SH-SY5Y (cell line): ENCODE measurements at regions not wholly inside any gene's neighbourhood (a gene's known extent, or its start where the extent isn't known, plus 50 kb on each side); places are given as distances from the start of the nearest gene placed in this dataset.

Experiments used
- GATA2 ChIP-seq: IDR thresholded peaks from 2 replicates; pipeline ENCODE4 v1.6.1; 2011; ENCODE audit warnings: mild to moderate bottlenecking, low read depth, low read length
- GATA3 ChIP-seq: IDR thresholded peaks from 2 replicates; pipeline ENCODE4 v1.6.1; 2011; ENCODE audit warnings: low read depth, mild to moderate bottlenecking, low read length, moderate library complexity

GRCh38 chr15:96431786-96432185, 101.3 kb downstream of the NR2F2 start:
- TF ChIP-seq GATA3: no peak

GRCh38 chr15:96435022-96435421, 104.5 kb downstream of the NR2F2 start:
- TF ChIP-seq GATA3 (no peak), GATA2 (no peak)

GRCh38 chr15:96435841-96436240, 105.3 kb downstream of the NR2F2 start:
- TF ChIP-seq GATA2: no peak

GRCh38 chr15:96440978-96441377, 110.5 kb downstream of the NR2F2 start:
- TF ChIP-seq GATA3 (no peak), GATA2 (no peak)

DNA sequence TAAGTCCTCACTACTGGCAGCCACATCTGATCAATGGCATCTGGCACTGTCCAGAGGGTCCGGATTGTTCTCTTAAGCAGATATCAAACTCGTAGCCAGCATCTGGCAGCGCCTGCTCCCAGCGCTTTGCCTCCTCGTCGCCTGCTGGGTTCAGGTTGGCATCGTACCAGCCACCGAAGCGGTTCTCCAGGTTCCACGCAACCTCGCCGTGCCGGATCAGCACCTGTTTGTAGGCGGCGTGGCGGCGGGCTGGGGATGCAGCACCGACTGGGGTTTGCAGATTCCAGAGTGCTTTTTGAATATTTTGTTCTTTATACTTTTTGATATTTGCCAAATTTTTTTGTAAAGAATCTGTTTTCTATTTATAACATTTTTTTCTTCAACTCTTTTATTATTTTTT, 111.6 kb downstream of the NR2F2 start:
- TF ChIP-seq GATA3: no peak
- no peak for TF ChIP-seq GATA2

GRCh38 chr15:96444865-96445264, 114.4 kb downstream of the NR2F2 start:
- no peak for TF ChIP-seq GATA3
- no peak for TF ChIP-seq GATA2

- no peak for TF ChIP-seq GATA2
- TF ChIP-seq GATA3: no peak
Observed at GRCh38 chr15:96448923-96449322, 118.4 kb downstream of the NR2F2 start.

DNA sequence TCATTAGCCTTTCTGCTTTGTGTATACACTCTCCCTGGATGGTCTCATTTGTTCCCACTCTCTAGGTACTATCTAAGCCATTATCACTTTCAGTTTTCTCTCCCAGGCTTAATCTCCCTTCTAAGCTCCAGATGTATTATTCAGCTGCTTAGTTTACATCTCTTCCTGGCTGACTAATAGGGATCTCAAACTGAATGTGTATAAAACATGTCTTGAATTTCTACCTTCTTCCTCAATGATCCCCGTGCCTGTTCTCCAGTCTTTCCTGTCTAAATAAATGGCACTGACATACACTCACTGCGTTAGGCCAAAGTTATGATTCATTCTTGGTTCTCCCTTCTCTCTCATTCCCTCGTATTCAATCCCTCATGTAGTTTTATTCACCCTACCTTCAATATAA, 127.3 kb downstream of the NR2F2 start:
- TF ChIP-seq GATA2 (no peak), GATA3 (no peak)

GRCh38 chr15:96460106-96460505, 129.6 kb downstream of the NR2F2 start:
- TF ChIP-seq GATA3 (no peak), GATA2 (no peak)

DNA sequence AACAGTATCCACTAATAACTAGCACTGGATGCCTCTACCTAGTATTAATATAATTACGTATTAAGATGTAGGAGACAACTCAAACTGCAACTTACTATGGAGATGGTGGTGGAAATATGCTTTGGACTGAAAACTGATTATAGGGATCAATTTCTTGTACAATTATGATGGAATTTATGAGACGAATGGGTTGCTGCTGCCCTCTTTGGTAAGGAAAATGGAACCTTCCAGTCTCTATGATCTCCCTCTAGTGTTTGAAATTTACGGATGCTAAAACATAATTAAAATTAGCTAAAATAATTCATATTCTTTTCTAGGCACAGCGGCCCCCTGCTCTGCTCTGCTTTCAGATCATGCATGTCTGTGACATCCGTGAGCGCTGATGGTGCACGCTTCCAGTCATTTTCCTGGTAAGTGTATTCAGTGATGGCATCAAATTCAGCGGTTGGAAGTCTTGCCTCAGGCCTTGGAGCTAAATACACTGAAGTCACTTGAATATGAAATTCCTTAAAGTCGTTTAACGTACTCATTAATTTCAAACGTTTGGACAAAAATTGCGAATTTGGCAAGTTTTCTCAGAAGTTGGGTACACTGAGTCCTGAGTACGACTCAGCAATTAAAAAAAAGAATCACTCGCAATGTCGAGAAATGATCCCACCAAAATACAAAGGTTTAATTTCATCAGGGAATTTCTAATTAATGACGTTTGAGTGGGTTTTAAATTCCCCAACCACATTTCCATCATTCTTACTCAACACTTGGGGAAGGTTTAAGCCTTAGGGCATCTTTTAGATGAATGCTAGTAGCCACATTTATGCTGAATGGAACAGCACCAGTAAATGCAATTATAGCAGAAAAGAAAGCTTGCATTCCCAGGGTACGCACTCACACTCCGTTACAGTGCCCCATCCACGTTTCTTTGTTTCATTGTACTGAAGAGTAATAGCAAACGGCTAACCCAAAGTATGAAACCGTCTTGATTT, 132.6 kb downstream of the NR2F2 start:
- no peak for TF ChIP-seq GATA2

- TF ChIP-seq GATA3: no peak
- TF ChIP-seq GATA2: no peak
Observed at GRCh38 chr15:96466389-96466947, 136.0 kb downstream of the NR2F2 start.

- TF ChIP-seq GATA3 (no peak), GATA2 (no peak)
Observed at GRCh38 chr15:96468036-96468435, 137.5 kb downstream of the NR2F2 start.

DNA sequence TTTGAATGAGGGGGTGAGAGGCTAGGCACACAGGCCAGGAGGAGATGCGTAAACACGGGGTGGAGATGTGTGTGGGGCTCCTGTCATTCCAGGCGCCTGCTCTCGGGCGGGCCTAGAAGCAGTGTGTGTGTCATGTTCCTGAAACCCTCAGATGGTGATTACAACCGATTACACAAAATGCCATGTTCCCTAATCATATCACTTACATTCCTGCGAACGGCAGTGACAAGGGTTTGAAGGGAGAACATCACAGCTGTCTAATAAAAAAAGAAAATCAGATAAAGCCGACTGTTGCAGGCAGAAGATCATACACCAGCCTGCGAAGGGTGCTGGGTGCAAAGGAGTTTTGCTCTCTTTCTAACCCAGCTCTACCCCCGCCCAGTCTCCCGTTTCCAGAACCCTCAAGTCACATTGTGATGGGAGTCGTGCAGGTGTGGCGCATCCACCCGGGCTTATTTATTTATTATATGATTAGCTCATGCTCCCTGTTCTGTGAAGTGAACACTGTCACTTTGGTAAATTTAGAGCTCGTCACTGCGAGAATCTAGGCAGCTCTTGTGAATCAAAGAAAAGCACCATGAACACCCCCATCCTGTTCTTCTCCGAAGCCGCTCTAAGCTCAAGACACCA, 140.3 kb downstream of the NR2F2 start:
- TF ChIP-seq GATA2 (no peak), GATA3 (no peak)

- no peak for TF ChIP-seq GATA2
- no peak for TF ChIP-seq GATA3
Observed at GRCh38 chr15:96472681-96473080, 142.2 kb downstream of the NR2F2 start.

GRCh38 chr15:96473556-96473955, 143.1 kb downstream of the NR2F2 start:
- TF ChIP-seq GATA3: no peak
- no peak for TF ChIP-seq GATA2
